Heart left ventricle (tissue), 16 donors: ENCODE measurements at regions not wholly inside any gene's neighbourhood (a gene's known extent, or its start where the extent isn't known, plus 50 kb on each side); places are given as distances from the start of the nearest gene placed in this dataset.

Experiments used
- ATAC-seq, 4 donors: fragments of 200-7000 bp; cut with Tn5 transposase; one replicate each; pipeline ENCODE4 v1.9.1; 2020 to 2022; ENCODE audit warnings: moderate library complexity in 4 of 4, mild to moderate bottlenecking in 3 of 4, moderate number of reproducible peaks in 1 of 4
- DNase-seq, 5 donors: peaks; one replicate each; pipeline ENCODE4 v3.0.0-alpha.2; 2020
- H3K27ac ChIP-seq, 12 donors: fragments of 200-600 bp; sonication (generic) in 4 of 12; one replicate each; pipeline versions ENCODE4 v1.5.0 to v1.8.0; 2016 to 2022; ENCODE audit warnings: mild to moderate bottlenecking in 2 of 12
- H3K27me3 ChIP-seq, 9 donors: fragments of 200-600 bp; sonication (generic) in 2 of 9; one replicate each; pipeline versions ENCODE4 v1.5.1 to v1.8.0; 2016 to 2022; ENCODE audit warnings: mild to moderate bottlenecking in 3 of 9
- H3K36me3 ChIP-seq, 9 donors: fragments of 200-600 bp; sonication (generic) in 2 of 9; one replicate each; pipeline versions ENCODE4 v1.5.0 to v1.8.0; 2018 to 2022; ENCODE audit warnings: mild to moderate bottlenecking in 2 of 9
- H3K4me1 ChIP-seq, 12 donors: fragments of 200-600 bp; sonication (generic) in 4 of 12; one replicate each; pipeline versions ENCODE4 v1.5.0 to v1.8.0; 2016 to 2022; ENCODE audit warnings: mild to moderate bottlenecking in 3 of 12
- H3K4me3 ChIP-seq, 12 donors: fragments of 200-600 bp; sonication (generic) in 4 of 12; one replicate each; pipeline versions ENCODE4 v1.5.0 to v1.8.0; 2017 to 2022; ENCODE audit warnings: mild to moderate bottlenecking in 9 of 12, moderate library complexity in 4 of 12
- H3K9me3 ChIP-seq, 12 donors: fragments of 200-600 bp; sonication (generic) in 4 of 12; one replicate each; pipeline versions ENCODE4 v1.5.0 to v1.8.0; 2016 to 2022; ENCODE audit warnings: mild to moderate bottlenecking in 1 of 12
- POLR2A ChIP-seq, 2 donors: fragments of 450-650 bp; IDR thresholded peaks; one replicate each; pipeline ENCODE4 v1.6.1; 2017; ENCODE audit warnings: antibody characterized with exemption in 2 of 2, mild to moderate bottlenecking in 2 of 2, moderate library complexity in 2 of 2
- WGBS, 4 donors: extraction: QIAGEN DNeasy Blood & Tissue Kit in 2 of 4; methylation state at CpG; one replicate each; pipeline versions ENCODE4 v1.1.5 to v1.1.7; 2013 to 2018; 5-methylcytosine and 5-hydroxymethylcytosine counted together
- intact Hi-C, 10 donors: fragments of 100-400 bp; cut with DNase I; formaldehyde crosslinking; loops; one replicate each; pipeline versions ENCODE4 v1.11.1 to v1.14.2; 2022
- TF ChIP-seq, protein P1 (sequence below), 12 donors: fragments of 200-600 bp; sonication (generic) in 4 of 12; IDR thresholded peaks; one replicate each; pipeline versions ENCODE4 v1.5.0 to v1.8.0; 2018 to 2022; ENCODE audit warnings: antibody characterized with exemption in 12 of 12, mild to moderate bottlenecking in 5 of 12
- donor health status: ischemic (EF 13 %, LVEDD 7.1; RV severe dilation, severe dysfunction).
- donor health status: healthy with polysubstance abuse.
- donor health status: DM: no; HTN: yes; CAD: no.
- donor health status: DM: no; HTN: no; CAD: no.
- donor health status: ischemic (EF 25% LVEDD 6.9; RV normal size, moderate dysfunction).
- donor health status: ischemic (EF 25% LVEDD 5.7; RV mildly dilated, moderate dysfunction).
- donor health status: healthy.
- donor health status: DM: yes; HTN: yes; CAD: no.
- donor health status: ischemic (EF 35%, LVEDD 5.7; RV mildly dilated, moderate dysfunction).
- donor health status: nonischemic (EF 11% LVEDD 7.7; RV severe dilation, severe dysfunction).
- donor health status: DM: yes; HTN: yes; CAD: no.
- donor health status: PGD.
- donor health status: ischemic (EF 29% LVEDD 5.4; RV normal size, mild dysfunction).
- donor health status: nonischemic (EF 23%, LVEDD 6.1; RV moderate dilation, normal function).

GRCh38 chr20:52037370-52037769, 154.2 kb downstream of the ZFP64 start:
- Histone ChIP-seq H3K9me3 (no peaks in the 10 kb centered on the region), H3K27me3 (no peaks in the 10 kb centered on the region), H3K4me1 (no peaks in the 10 kb centered on the region), H3K27ac (no peak overlapping the region), H3K4me3 (no peak overlapping the region), H3K36me3 (no peaks in the 10 kb centered on the region)
- ATAC-seq (no peak), DNase-seq (no peak)
- intact Hi-C loops, result no loop called here
- TF ChIP-seq, protein P1, sequence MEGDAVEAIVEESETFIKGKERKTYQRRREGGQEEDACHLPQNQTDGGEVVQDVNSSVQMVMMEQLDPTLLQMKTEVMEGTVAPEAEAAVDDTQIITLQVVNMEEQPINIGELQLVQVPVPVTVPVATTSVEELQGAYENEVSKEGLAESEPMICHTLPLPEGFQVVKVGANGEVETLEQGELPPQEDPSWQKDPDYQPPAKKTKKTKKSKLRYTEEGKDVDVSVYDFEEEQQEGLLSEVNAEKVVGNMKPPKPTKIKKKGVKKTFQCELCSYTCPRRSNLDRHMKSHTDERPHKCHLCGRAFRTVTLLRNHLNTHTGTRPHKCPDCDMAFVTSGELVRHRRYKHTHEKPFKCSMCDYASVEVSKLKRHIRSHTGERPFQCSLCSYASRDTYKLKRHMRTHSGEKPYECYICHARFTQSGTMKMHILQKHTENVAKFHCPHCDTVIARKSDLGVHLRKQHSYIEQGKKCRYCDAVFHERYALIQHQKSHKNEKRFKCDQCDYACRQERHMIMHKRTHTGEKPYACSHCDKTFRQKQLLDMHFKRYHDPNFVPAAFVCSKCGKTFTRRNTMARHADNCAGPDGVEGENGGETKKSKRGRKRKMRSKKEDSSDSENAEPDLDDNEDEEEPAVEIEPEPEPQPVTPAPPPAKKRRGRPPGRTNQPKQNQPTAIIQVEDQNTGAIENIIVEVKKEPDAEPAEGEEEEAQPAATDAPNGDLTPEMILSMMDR (IDR thresholded peaks at IDR 0.05), result no peak
- TF ChIP-seq POLR2A (IDR thresholded peaks at IDR 0.05), result no peak
- 86 to 88% (median 86%) methylated on average over 5 of the region's 5 CpGs for WGBS, 4 donors

- Histone ChIP-seq H3K36me3 (no peaks in the 10 kb centered on the region), H3K9me3 (no peaks in the 10 kb centered on the region), H3K27me3 (no peaks in the 10 kb centered on the region), H3K4me3 (no peak overlapping the region), H3K27ac (no peak overlapping the region), H3K4me1 (peaks cover 0 to 11% (median 1%) of the 10 kb centered on the region in 12 donors)
- no peak for ATAC-seq
- TF ChIP-seq, protein P1 (IDR thresholded peaks at IDR 0.05), result no peak
- no peak for TF ChIP-seq POLR2A (IDR thresholded peaks at IDR 0.05)
- DNase-seq, result peak in 1 of 5 donors; percentile 24
- intact Hi-C loops, result no loop called here
- 95 to 100% (median 98%) methylated on average over 1 of the region's 1 CpG for WGBS, 4 donors
Measured at GRCh38 chr20:52035977-52036376, 155.6 kb downstream of the ZFP64 start.

DNA sequence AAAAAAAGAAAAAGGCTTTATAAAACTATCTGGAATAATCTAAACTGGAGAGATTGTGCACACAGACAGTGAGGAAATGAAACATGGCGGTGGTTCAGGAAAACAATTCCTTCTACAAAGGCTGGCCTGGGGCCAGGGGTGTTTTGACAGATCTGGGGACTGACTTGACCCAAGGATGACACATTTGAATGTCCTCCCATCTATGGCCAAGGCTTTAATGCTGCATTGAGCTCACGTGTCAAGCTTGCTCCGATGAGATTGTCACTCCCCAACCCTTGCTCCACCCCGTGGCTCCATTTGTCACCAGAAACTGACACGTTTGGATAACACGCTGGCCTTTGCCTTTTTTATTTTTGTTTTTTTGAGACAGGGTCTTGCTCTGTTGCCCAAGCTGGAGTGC, 156.1 kb downstream of the ZFP64 start:
- 54 to 67% (median 63%) methylated on average over 6 of the region's 6 CpGs for WGBS, 4 donors
- H3K9me3 ChIP-seq, result no peaks in the 10 kb centered on the region
- peaks cover 0 to 11% (median 1%) of the 10 kb centered on the region in 12 donors for H3K4me1 ChIP-seq
- intact Hi-C loops, result no loop called here
- H3K36me3 ChIP-seq, result no peaks in the 10 kb centered on the region
- DNase-seq (no peak), ATAC-seq (no peak)
- no peak overlapping the region for H3K27ac ChIP-seq
- H3K4me3 ChIP-seq, result no peak overlapping the region
- H3K27me3 ChIP-seq, result no peaks in the 10 kb centered on the region
- TF ChIP-seq POLR2A (IDR thresholded peaks at IDR 0.05), result no peak
- TF ChIP-seq, protein P1 (IDR thresholded peaks at IDR 0.05), result no peak

DNA sequence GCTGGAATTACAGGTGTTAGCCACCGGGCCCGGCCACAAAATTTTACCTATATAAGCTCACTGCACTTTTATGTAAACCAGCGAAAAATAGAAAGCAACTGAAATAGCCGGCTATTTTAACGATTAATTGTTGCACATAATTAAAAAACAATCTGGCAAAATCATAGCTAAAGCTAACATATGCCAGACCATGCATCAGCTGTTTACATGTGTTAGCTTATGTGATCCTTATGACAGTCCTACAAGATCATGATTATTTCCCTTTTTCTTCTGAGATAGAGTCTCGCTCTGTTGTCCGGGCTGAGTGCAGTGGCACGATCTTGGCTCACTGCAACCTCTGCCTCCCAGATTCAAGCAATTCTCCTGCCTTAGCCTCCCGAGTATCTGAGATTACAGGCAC, 157.0 kb downstream of the ZFP64 start:
- intact Hi-C loops, result no loop called here
- Histone ChIP-seq H3K9me3 (no peaks in the 10 kb centered on the region), H3K27me3 (no peaks in the 10 kb centered on the region), H3K4me1 (peaks cover 0 to 11% (median 1%) of the 10 kb centered on the region in 12 donors), H3K36me3 (no peaks in the 10 kb centered on the region), H3K27ac (no peak overlapping the region), H3K4me3 (no peak overlapping the region)
- TF ChIP-seq, protein P1 (IDR thresholded peaks at IDR 0.05), result no peak
- no peak for TF ChIP-seq POLR2A (IDR thresholded peaks at IDR 0.05)
- ATAC-seq (no peak), DNase-seq (no peak)
- WGBS, 4 donors, result 93 to 96% (median 95%) methylated on average over 9 of the region's 9 CpGs
